ENCODE measurements at regions not wholly inside any gene's neighbourhood (a gene's known extent, or its start where the extent isn't known, plus 50 kb on each side); places are given as distances from the start of the nearest gene placed in this dataset.
"Not testable (repeated sequence)": the region's sequence is repeated elsewhere in the genome, so short reads cannot be mapped to it uniquely, and the experiment has no call there.

- DNase-seq (ENCODE audit: low spot score): no peak
Measured at GRCh38 chr3:164460851-164461250, 617.4 kb downstream of the SI start.

- no peak for DNase-seq (ENCODE audit: low spot score)
Measured at GRCh38 chr3:164459521-164460151, 618.7 kb downstream of the SI start.

GRCh38 chr3:164458986-164459385 is 619.3 kb downstream of the SI start:
- DNase-seq (ENCODE audit: low spot score): no peak

GRCh38 chr3:164453714-164454113 is 624.6 kb downstream of the SI start:
- no peak for DNase-seq (ENCODE audit: low spot score)

- peak; percentile 16 for DNase-seq (ENCODE audit: low spot score)
Measured at GRCh38 chr3:164452707-164453106, 625.6 kb downstream of the SI start.

- no peak for DNase-seq (ENCODE audit: low spot score)
Measured at GRCh38 chr3:164451072-164451910, 627.0 kb downstream of the SI start.

GRCh38 chr3:164450276-164450905 is 627.9 kb downstream of the SI start:
- DNase-seq (ENCODE audit: low spot score): no peak

- no peak for DNase-seq (ENCODE audit: low spot score)
Measured at GRCh38 chr3:164419220-164419619, 659.1 kb downstream of the SI start.

- no peak for DNase-seq (ENCODE audit: low spot score)
Measured at GRCh38 chr3:164418414-164418813, 659.9 kb downstream of the SI start.

GRCh38 chr3:164417955-164418354 is 660.3 kb downstream of the SI start:
- DNase-seq (ENCODE audit: low spot score): no peak

GRCh38 chr3:164416491-164417222 is 661.6 kb downstream of the SI start:
- DNase-seq (ENCODE audit: low spot score): peak; percentile 7

GRCh38 chr3:164408326-164408725 is 670.0 kb downstream of the SI start:
- DNase-seq (ENCODE audit: low spot score): no peak

GRCh38 chr3:164407111-164407510 is 671.2 kb downstream of the SI start:
- DNase-seq (ENCODE audit: low spot score): no peak

- DNase-seq (ENCODE audit: low spot score): no peak
Measured at GRCh38 chr3:164406281-164406680, 672.0 kb downstream of the SI start.

GRCh38 chr3:164401923-164402322 is 676.4 kb downstream of the SI start:
- DNase-seq (ENCODE audit: low spot score): no peak

- not testable (repeated sequence) for DNase-seq (ENCODE audit: low spot score)
Measured at GRCh38 chr3:164401440-164401839, 676.9 kb downstream of the SI start.

- no peak for DNase-seq (ENCODE audit: low spot score)
Measured at GRCh38 chr3:164397462-164397861, 680.8 kb downstream of the SI start.

- DNase-seq (ENCODE audit: low spot score): no peak
Measured at GRCh38 chr3:164393171-164393570, 685.1 kb downstream of the SI start.

GRCh38 chr3:164390046-164390445 is 688.2 kb downstream of the SI start:
- no peak for DNase-seq (ENCODE audit: low spot score)

- DNase-seq (ENCODE audit: low spot score): no peak
Measured at GRCh38 chr3:164387236-164387635, 691.1 kb downstream of the SI start.

- no peak for DNase-seq (ENCODE audit: low spot score)
Measured at GRCh38 chr3:164380156-164380555, 698.1 kb downstream of the SI start.

- no peak for DNase-seq (ENCODE audit: low spot score)
Measured at GRCh38 chr3:164377466-164377865, 700.8 kb downstream of the SI start.

All from AG20443 (cell line).